ENCODE measurements at regions not wholly inside any gene's neighbourhood (a gene's known extent, or its start where the extent isn't known, plus 50 kb on each side); places are given as distances from the start of the nearest gene placed in this dataset.

- DNase-seq (ENCODE audit: low spot score), result no peak
Observed at GRCh38 chr1:55682198-55682597, 467.0 kb upstream of the USP24 start.

GRCh38 chr1:55679971-55680370, 464.8 kb upstream of the USP24 start:
- no peak for DNase-seq (ENCODE audit: low spot score)

GRCh38 chr1:55673416-55673815, 458.3 kb upstream of the USP24 start:
- DNase-seq (ENCODE audit: low spot score), result no peak

GRCh38 chr1:55670331-55671082, 455.3 kb upstream of the USP24 start:
- no peak for DNase-seq (ENCODE audit: low spot score)

DNA sequence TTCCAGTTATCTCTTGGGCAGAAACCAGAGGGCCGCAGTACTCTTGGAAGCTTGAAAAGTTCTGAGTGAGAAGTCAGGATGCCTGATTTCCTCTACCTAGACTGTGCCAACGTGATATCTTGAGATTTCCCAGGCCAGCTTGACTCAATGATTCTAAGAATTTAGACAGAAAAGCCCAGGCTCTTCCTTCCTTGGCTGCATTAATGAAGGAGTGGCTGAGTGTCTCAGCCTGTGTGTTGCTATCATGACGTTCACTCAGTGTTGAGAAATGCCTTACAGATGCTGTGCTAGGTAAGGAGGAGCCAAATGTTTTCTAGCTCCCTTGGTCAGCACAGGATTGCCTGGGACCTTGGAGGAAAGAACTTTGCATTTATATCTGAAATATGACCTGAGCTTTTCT, 454.1 kb upstream of the USP24 start:
- DNase-seq (ENCODE audit: low spot score), result no peak

DNA sequence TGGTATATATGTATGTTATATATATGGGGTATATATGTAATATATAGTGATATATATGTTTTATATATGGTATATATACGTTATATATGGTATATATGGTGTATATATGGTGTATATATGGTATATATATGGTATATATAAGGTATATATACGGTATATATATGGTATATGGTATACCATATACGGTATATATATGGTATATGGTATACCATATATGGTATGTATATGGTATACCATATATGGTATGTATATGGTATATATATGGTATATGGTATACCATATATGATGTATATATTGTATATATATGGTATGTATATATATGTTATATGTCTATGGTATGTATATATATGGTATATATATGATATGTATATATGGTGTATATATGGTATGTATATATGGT, 447.7 kb upstream of the USP24 start:
- DNase-seq (ENCODE audit: low spot score), result no peak

GRCh38 chr1:55658917-55659316, 443.8 kb upstream of the USP24 start:
- no peak for DNase-seq (ENCODE audit: low spot score)

GRCh38 chr1:55654750-55655149, 439.6 kb upstream of the USP24 start:
- DNase-seq (ENCODE audit: low spot score), result no peak

- DNase-seq (ENCODE audit: low spot score), result no peak
Observed at GRCh38 chr1:55654171-55654570, 439.0 kb upstream of the USP24 start.

- no peak for DNase-seq (ENCODE audit: low spot score)
Observed at GRCh38 chr1:55650444-55650843, 435.3 kb upstream of the USP24 start.

- no peak for DNase-seq (ENCODE audit: low spot score)
Observed at GRCh38 chr1:55646181-55646580, 431.0 kb upstream of the USP24 start.

- no peak for DNase-seq (ENCODE audit: low spot score)
Observed at GRCh38 chr1:55645270-55645669, 430.1 kb upstream of the USP24 start.

- no peak for DNase-seq (ENCODE audit: low spot score)
Observed at GRCh38 chr1:55641947-55642346, 426.8 kb upstream of the USP24 start.

DNA sequence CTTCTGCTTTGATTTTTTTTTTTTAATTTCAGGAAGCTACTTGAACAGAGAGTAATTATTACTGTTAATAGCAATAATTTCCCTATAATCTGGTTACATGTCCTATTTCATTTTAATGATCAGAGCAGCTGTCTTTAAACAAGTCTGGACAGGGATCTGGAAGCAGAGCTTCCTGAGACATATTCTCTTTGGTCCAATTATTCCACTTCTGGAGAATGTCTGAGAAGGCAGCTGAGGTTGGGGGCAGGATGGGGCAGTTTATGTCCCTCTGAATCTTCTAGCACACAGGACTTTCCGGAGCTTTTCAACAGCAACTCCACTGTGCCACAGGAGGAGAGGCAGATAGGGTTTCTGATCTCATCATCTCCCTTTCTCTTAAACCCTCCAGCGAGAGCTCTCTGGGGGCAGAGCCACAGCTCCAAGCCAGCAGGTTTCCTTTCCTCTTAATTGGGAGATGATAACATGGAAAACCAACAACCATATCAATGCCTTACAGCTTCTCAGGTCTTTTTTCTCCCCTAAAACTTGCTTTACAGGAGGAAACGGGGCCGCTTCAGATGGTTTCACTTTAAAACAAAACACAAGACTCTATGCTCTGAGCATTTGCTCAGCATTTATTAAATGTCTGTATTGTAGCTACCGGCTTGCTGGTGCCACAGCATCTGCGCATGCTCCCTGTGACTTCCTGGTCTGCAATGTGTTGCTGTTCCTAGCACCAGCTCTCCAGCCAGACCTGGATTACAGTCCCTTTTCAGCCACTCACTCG, 425.7 kb upstream of the USP24 start:
- DNase-seq (ENCODE audit: low spot score), result no peak

- no peak for DNase-seq (ENCODE audit: low spot score)
Observed at GRCh38 chr1:55639526-55639925, 424.4 kb upstream of the USP24 start.

- DNase-seq (ENCODE audit: low spot score), result no peak
Observed at GRCh38 chr1:55639051-55639450, 423.9 kb upstream of the USP24 start.

- DNase-seq (ENCODE audit: low spot score), result no peak
Observed at GRCh38 chr1:55636696-55637095, 421.5 kb upstream of the USP24 start.

DNA sequence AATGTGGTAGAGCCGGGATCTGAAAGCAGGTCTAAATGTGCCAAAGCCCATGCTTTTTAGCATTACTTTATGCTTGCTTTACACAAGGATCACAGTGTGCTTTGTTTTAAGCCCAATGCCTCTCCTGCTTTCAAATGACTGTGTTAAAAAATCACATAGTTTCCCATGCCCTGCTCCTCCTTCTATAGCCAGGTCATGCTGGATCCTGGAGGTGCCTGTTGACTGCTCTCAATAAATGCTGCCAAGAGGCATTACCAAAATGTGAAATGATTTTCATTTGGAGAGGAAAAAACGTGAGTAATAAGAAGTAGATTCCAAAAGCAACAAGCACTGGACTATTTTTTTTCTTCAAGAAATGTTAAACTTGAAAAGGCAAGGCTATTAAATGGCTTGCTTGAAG, 420.7 kb upstream of the USP24 start:
- DNase-seq (ENCODE audit: low spot score), result no peak

- DNase-seq (ENCODE audit: low spot score), result no peak
Observed at GRCh38 chr1:55634516-55634915, 419.4 kb upstream of the USP24 start.

GRCh38 chr1:55632906-55633305, 417.7 kb upstream of the USP24 start:
- DNase-seq (ENCODE audit: low spot score), result peak; percentile 26

- DNase-seq (ENCODE audit: low spot score), result no peak
Observed at GRCh38 chr1:55632058-55632457, 416.9 kb upstream of the USP24 start.

DNA sequence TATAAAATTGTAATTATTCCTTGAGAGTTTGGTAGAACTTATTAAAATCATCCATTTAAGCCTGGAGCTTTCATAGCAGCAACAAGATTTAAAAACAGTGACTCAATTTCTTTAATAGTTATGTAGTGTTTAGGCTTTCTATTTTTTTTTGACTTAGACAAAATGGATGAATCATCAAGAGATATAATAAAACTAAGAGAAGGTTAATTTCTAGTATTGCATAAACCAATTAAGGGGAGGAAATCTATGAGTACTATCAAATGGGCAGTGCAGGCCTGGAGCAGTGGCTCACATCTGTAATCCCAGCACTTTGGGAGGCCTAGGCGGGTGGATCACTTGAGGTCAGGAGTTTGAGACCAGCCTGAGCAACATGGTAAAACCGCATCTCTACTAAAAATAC, 416.3 kb upstream of the USP24 start:
- DNase-seq (ENCODE audit: low spot score), result no peak

GRCh38 chr1:55626326-55626725, 411.2 kb upstream of the USP24 start:
- DNase-seq (ENCODE audit: low spot score), result no peak

- no peak for DNase-seq (ENCODE audit: low spot score)
Observed at GRCh38 chr1:55624766-55625165, 409.6 kb upstream of the USP24 start.

All from iPS-NIHi11 (cell line).